ENCODE measurements at regions not wholly inside any gene's neighbourhood (a gene's known extent, or its start where the extent isn't known, plus 50 kb on each side); places are given as distances from the start of the nearest gene placed in this dataset.

DNA sequence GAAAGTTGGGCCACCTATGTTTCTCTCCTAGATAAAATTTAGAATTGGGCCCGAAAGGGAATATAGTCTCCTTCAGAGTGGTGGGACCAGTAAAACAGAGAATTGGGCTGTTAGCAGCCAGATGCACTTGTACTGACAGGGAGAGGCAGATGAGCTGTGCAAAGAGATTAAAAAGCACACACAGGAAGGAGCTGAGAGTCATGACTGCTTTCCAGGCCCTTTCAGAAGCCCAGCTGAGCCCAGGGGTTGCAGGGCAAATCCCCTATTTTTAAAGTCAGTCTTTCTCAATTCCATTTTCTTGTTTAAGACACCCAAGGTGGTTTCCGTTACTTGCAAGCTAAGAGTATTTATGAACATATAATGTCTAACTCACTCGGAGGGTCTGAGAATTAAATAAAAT, 130.4 kb downstream of the PRELID2 start:
- no peak for TF ChIP-seq EZH2 (IDR thresholded peaks at IDR 0.05; ENCODE audit: insufficient read depth, poor library complexity, severe bottlenecking)
- TF ChIP-seq EZH2phosphoT487 (IDR thresholded peaks at IDR 0.05; ENCODE audit: insufficient read depth, low read depth): no peak
